Gastroesophageal sphincter (tissue), 3 donors: ENCODE measurements at regions not wholly inside any gene's neighbourhood (a gene's known extent, or its start where the extent isn't known, plus 50 kb on each side); places are given as distances from the start of the nearest gene placed in this dataset.

Source experiments
- POLR2A ChIP-seq, 2 donors: fragments of 450-650 bp; IDR thresholded peaks; one replicate each; pipeline ENCODE4 v1.6.1; 2017; ENCODE audit warnings: antibody characterized with exemption in 2 of 2, mild to moderate bottlenecking in 2 of 2, moderate library complexity in 1 of 2
- TF ChIP-seq, protein P1 (sequence below), 4 experiments: fragments of 200-600 bp in 2 of 4; fragments of 450-650 bp in 2 of 4; sonication (generic) in 1 of 4; IDR thresholded peaks; one replicate each; pipeline ENCODE4 v1.5.1; 2017 to 2019; ENCODE audit warnings: antibody characterized with exemption in 4 of 4, mild to moderate bottlenecking in 2 of 4, moderate library complexity in 2 of 4

DNA sequence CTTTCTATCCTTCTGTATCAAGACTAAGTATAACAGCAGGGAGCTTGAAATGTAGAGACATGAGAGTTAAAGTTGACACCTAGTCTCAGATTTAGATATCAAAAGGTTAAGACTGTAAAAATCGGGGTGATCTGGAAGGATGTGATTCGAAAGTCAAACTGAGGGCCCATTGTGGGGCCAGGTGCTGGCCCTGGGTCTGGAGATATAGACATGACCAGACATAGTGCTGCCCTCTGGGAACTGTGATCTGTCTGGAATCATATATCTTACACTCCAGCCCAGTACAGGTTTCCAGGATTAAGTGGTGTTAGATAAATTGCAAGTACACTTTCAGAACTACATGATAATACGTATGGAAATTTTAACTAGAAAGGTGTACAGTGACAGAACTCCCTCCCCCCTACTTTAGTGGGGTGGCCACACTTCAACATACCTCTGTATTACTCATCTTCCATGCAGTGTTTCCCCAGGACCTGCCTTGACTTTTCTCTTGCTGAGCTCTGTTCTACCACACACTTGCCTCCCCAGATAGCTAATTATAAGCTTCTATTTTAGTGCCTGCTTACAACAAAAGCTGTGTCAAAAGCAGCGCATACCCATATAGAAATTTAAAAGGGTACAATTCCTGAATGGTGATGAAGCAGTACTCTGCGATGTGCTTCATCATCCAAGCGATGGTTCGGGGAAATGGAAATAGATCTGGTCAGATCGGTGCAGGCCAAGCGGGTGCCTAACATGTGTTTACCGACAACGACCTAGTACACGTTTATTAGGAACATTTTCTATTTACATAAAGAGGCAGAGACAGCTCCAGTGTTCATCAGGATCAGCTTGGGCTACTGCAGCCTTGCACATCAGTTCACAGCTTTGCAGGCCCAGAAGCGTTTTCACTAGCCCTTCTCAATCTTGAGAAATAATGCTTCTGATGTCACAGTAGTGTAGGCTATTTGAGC lies 68.7 kb downstream of the ARF6 start:
- no peak for TF ChIP-seq POLR2A (IDR thresholded peaks at IDR 0.05)
- TF ChIP-seq, protein P1, sequence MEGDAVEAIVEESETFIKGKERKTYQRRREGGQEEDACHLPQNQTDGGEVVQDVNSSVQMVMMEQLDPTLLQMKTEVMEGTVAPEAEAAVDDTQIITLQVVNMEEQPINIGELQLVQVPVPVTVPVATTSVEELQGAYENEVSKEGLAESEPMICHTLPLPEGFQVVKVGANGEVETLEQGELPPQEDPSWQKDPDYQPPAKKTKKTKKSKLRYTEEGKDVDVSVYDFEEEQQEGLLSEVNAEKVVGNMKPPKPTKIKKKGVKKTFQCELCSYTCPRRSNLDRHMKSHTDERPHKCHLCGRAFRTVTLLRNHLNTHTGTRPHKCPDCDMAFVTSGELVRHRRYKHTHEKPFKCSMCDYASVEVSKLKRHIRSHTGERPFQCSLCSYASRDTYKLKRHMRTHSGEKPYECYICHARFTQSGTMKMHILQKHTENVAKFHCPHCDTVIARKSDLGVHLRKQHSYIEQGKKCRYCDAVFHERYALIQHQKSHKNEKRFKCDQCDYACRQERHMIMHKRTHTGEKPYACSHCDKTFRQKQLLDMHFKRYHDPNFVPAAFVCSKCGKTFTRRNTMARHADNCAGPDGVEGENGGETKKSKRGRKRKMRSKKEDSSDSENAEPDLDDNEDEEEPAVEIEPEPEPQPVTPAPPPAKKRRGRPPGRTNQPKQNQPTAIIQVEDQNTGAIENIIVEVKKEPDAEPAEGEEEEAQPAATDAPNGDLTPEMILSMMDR (IDR thresholded peaks at IDR 0.05), result no peak
